CD4-positive, alpha-beta T cell treated with Interleukin-17A for 4 hours (primary cell): ENCODE measurements at regions not wholly inside any gene's neighbourhood (a gene's known extent, or its start where the extent isn't known, plus 50 kb on each side); places are given as distances from the start of the nearest gene placed in this dataset.
"Not testable (repeated sequence)": the region's sequence is repeated elsewhere in the genome, so short reads cannot be mapped to it uniquely, and the experiment has no call there.

ENCODE experiments used
- DNase-seq: peaks from one replicate; pipeline ENCODE4 v3.0.0-alpha.2; 2020; ENCODE audit warnings: mixed read lengths

DNA sequence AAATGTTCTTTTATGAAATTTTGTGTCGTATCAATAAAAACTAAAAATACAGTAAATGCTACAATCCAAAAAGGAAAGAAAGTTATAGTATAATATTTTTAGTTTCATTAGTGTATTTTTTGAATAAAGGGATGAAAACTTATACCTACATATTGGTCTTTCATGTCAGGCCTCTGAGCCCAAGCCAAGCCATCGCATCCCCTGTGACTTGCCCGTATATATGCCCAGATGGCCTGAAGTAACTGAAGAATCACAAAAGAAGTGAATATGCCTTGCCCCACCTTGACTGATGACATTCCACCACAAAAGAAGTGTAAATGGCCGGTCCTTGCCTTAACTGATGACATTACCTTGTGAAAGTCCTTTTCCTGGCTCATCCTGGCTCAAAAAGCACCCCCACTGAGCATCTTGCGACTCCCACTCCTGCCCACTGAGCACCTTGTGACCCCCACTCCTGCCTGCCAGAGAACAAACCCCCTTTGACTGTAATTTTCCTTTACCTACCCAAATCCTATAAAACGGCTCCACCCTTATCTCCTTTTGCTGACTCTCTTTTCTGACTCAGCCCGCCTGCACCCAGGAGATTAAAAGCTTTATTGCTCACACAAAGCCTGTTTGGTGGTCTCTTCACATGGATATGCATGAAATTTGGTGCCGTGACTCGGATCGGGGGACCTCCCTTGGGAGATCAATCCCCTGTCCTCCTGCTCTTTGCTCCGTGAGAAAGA, 108.2 kb upstream of the PELI1 start:
- not testable (repeated sequence) for DNase-seq

GRCh38 chr2:64253421-64253820, 109.2 kb upstream of the PELI1 start:
- DNase-seq: not testable (repeated sequence)

- DNase-seq: no peak
These were observed 114.3 kb upstream of the PELI1 start for GRCh38 chr2:64258566-64258965.

- DNase-seq: no peak
These were observed 115.1 kb upstream of the PELI1 start for GRCh38 chr2:64259312-64259711.

DNA sequence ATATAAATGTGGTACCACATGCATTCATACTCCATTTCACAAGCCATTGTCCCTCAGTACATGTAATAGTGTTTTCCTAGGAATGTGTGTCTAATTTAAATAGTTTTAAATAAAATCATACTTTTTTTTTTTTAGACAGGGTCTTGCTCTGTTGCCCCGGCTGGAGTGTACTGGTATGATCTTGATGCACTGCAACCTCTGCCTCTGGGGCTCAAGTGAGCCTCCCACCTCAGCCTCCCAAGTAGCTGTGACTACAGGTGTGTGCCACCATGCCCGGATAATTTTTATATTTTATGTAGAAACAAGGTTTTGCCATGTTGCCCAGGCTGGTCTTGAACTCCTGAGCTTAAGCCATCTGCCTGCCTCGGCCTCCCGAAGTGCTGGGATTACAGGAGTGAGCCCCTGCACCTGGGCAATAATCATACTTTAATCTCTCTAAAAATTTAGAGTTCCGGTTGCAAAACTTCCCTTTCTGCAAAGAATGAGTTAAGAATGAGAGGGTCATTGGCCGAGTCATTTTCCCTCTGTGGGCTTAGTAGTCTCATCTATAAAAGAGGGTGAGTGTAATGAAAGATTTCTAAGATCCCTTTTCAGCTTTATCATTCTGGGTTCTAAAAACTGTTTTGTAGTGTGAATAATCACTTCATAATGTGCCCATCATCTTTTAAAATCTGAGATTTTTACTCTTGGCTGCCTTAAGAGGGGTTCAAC, 116.0 kb upstream of the PELI1 start:
- DNase-seq: no peak

GRCh38 chr2:64260817-64261216, 116.6 kb upstream of the PELI1 start:
- DNase-seq: peak; percentile 54

DNA sequence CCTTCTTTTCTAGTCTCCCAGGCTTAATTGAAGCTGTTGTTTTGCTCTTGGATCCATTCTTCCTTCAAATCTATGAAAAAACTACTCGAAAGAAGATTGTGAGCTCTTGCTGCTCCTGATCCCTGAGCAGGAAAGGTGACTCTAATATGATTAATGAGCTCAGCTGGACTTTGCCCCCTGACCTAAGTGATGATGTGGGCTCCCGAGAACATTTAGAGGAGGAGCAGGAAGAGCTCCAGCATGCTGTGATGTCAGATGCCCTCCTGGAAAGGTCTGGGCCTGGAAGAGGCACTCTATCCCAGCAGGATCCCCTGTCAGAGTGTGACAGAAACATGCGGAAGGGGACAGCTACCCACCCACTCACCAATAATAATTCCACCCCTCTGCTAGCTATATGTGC, 117.9 kb upstream of the PELI1 start:
- DNase-seq: no peak

DNA sequence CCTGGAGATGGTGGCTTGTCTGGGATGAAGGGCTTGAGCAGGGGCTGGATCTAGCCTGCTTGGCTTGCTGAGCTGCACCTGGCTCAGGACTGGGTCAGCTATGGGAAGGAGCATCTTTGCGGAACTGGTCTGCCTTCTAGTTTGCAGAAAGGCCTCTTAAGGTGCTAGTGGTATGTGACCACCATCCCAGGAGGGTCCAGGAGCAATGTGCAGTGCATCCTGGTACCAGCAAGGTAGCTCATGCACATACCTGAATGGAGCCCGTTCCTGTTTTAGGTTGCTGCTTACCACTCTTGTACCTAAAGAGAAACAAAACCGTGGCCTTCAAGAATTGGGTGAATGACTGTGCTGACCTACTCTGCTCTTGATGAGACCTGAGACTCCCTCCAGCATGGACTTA, 118.6 kb upstream of the PELI1 start:
- no peak for DNase-seq

DNA sequence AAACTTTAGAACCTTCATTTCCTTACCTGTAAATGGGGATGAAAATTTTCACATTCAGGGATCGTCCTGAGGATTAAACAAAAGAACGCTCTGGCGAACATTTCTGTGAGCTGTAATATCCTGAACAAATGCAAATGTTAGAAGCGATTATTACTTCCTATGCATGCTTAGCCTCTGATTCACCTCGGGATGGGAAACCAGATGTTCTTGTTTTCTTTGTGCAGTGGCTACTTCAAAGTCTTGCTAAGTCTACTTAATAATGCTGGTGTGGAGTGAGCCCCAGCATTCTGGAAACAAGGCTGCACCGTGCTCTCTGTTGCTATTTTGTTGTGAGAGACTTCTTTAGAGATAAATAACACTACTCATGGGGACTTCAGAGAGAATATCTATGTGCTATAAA, 119.1 kb upstream of the PELI1 start:
- no peak for DNase-seq

DNA sequence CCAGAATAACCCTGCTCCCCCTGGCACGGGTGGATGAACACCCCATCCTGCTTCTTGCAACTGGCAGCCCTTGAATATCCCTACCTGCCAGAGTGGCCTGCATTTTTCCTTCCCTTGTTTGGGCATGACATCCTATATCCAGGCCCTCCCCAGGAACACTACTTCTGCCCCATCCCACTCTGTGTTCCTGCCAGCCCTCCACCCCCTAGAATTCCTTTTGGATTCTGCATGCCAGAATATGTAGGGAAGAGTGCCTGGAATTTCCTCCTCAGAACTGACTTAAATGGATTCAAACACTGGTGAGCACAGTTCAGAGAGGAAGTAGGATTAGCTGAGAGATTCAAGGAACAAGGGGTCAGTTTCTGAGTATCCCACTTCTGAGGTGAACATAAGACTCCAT, 123.5 kb upstream of the PELI1 start:
- no peak for DNase-seq

GRCh38 chr2:64268330-64269048, 124.3 kb upstream of the PELI1 start:
- no peak for DNase-seq

- no peak for DNase-seq
These were observed 129.5 kb upstream of the PELI1 start for GRCh38 chr2:64273524-64274398.

DNA sequence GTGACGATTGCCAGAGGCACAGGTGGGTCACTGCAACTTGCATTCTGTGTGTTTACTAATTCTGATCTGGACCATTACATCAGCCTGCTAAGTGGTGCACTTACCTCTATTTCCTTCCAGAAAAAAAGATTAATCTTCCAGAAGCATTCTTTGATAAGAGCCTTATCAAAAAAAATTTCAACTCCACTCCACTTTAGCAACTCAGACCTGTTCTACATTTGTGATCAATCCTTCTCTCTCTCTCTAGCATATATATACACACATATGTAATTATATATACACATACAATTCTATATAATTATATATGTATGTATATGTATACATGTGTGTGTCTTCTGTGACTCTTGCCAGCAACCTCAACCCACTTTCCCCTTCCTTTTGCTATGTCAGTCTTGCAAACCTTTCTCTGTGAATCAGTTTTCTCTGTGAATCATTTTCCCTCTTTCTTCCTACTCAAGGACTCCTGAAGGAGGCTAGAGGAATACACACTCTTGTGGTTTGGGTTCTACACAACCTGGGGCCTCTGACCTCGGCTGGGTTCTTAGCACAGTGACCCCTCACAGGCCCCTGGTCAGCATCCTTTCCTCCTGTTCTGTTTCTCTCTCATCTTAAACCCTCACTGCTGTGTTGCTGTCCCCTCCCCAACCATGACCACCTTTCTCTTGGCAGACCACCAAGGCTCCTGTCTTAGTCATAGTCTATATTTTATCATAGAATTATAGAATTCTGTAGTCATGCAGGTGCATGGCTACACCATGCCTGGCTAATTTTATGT, 130.4 kb upstream of the PELI1 start:
- no peak for DNase-seq

GRCh38 chr2:64275174-64275466, 130.9 kb upstream of the PELI1 start:
- no peak for DNase-seq

- no peak for DNase-seq
These were observed 132.3 kb upstream of the PELI1 start for GRCh38 chr2:64276417-64277095.

DNA sequence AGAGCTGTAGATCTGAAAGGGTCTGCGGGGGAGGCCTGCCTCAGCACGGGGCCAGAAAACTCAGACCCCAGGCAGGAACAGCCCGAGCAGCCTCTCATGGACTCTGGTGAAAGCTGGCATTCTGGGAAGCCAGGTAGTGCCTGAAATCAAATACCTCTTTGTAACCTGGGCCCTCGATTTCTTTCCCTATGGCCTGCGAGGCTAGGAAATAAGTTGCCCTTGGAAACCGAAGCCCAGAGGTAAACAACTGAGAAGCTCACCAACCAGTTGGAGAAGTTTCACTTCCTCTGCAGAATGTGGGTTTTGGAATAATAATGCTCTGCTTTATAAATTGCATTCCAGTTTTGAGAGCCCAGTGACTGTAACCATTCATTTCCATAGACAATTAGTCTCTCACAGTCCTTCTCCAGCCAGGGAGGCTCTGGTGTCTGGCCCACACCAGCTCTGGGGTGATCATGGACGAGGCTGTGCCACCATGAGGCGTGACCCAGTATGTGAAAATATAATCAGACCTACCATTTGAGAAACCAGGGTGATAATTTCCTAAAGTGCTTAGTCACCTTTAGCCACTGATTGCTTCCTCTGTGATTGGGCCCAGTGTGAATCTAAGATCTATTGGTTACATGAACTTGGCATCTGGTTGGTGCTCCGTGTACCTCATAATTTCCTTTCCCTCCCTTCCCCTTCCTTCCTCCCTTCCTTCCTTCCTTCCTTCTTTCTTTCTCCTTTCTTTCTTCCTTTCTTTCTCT, 133.1 kb upstream of the PELI1 start:
- no peak for DNase-seq

- DNase-seq: not testable (repeated sequence)
These were observed 136.6 kb upstream of the PELI1 start for GRCh38 chr2:64280812-64281211.

- DNase-seq: no peak
These were observed 138.9 kb upstream of the PELI1 start for GRCh38 chr2:64283006-64283570.

- DNase-seq: peak; percentile 55
These were observed 139.6 kb upstream of the PELI1 start for GRCh38 chr2:64283641-64284361.

DNA sequence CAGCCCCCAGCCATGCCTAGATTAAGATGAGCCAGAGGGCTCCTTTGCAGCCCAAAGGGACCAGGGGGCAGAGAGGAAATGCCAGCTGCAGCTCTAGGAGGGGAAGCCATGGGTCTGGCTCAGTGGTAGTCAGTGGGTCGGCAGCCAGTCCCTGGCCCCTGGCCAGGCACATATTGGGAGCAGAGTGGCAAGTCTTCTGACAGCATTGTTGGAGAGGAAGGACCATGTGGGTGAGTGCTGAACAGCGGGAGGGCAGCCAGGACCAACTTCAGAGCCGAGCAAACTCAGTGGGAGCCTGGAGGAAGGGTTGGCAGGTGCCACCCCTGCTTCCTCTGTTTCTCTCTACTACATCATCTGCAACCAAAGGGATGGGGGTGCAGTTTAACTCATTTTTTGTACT, 140.5 kb upstream of the PELI1 start:
- DNase-seq: no peak
